ENCODE measurements at regions not wholly inside any gene's neighbourhood (a gene's known extent, or its start where the extent isn't known, plus 50 kb on each side); places are given as distances from the start of the nearest gene placed in this dataset.

DNA sequence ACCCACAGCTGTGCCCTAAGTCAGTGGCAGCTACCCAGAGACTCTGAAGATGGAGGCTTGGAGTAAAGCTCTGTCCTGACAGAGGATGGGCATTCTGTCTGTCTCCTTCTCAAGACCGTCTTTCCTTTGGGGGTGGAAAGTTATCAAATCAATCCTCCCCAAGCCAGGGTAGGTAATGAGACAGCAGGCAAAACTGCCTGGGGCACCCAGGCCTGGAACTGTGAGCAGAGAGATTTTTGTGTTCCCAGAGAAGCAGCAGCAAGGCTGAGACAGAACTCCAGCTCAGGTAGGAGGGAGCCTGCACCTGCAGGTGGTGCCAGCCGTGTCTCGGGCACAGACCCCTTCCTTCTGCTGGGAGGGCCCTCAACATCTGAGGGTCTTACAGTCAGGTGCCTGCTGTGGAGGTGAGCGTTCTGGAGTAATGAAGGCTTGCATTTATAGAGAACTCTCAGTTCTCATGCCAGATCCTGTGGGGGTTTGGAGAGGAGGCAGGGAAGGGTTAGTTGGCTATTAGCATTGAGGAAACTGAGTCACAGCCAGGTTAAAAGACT is 95.6 kb downstream of the RIPK4 start:
- DNase-seq, result no peak

DNA sequence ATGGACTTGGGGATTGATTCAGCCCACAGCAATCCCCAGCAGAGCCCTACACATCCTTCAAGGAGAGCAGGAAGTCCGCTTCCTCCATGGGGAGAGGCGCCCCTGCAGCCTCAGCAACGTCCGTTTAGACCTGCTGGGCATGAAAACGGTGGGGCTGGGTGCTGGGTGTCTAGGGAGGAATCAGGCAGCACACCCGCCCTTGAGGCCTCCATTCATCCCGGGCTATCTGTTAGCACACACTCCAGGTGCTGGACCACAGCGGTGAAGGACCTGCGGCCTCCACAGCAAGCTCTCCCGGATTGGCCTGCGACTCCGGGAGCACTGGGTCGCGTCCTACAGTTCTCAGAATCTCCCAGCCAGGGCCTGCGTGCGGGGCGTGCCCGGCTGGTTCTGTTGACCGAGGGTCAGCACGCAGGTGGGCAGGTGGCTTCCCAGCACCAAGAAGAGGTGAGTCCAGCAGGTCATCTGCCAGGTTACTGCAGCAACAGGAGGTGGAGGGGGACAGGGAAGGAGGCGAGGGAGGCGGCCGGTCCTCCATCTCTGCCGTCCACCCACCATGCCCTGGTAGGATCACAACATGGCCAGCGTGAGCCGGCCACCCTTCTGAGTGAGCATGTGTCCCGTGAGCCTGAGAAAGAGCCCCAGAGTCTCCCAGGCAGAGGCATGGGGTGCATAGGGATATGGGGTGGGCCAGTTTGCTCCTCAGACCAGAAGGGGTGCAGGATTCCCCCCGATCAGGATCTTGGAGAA is 96.6 kb downstream of the RIPK4 start:
- DNase-seq, result no peak

- DNase-seq, result no peak
Observed at GRCh38 chr21:41669533-41669830, 97.4 kb downstream of the RIPK4 start.

- no peak for DNase-seq
Observed at GRCh38 chr21:41668686-41669532, 97.9 kb downstream of the RIPK4 start.

DNA sequence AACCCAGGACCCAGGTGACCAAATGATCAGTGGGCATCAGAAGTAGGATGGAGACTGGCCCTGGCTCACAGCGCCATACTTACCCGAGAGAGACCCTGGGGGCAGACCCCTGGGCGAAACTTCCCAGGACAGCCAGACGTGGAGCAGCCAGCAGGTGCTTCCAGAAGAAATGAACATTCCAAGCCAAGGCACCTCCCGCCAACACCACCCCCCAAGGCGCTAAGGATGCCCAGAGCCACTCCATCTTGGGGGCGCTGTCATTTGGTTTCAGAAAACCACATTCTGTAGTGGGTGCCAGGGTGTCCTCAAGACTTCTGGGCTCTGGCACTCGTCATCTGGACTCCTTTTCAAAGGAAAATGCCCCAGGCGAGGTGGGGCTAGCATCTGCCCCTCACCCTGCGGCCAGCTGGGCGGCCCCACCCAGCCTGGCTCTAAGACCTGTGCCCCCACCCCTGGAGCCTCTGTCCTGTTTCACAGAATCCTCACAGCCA is 98.8 kb downstream of the RIPK4 start:
- no peak for DNase-seq

DNA sequence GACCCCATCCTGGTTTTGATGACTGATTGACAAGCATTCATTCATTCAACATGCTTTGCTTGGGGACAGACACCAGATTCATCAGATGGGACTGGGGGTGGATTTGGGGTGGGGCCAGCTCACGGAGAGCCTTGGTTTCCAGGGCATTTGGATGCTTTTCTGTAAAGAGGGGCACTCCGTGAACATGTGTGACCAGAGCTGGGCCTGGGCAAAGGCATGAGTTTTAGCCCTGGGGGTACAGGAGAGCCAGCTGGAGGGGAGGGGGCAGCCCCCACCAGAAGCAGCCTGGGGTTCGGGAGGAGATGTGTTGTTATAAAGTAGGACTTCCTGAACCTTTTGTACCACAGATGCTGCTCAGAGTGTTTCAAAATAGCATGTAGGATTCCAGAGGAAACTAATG is 99.7 kb downstream of the RIPK4 start:
- DNase-seq, result no peak

DNA sequence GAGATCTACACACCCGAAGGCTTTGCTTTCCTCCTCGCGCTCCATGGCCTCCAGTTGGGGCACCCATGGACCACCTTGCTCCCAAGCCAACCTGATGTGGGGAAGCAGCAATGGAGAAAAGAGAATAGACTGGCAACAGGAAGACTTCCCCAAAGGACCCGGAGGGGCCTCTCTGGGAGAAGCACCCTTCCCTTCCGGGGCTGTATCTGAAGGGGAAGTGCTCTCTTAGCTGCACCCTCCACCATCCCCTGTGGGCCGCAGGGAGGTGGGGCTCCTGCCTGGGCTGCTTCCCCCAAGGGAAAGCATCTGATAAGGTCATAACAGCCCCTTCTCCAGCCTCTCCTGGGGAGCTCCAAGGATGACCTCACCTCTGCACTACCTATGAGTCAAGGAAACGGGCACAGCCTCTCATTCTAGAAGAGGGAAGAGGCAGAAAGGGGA is 100.2 kb downstream of the RIPK4 start:
- DNase-seq, result no peak

DNA sequence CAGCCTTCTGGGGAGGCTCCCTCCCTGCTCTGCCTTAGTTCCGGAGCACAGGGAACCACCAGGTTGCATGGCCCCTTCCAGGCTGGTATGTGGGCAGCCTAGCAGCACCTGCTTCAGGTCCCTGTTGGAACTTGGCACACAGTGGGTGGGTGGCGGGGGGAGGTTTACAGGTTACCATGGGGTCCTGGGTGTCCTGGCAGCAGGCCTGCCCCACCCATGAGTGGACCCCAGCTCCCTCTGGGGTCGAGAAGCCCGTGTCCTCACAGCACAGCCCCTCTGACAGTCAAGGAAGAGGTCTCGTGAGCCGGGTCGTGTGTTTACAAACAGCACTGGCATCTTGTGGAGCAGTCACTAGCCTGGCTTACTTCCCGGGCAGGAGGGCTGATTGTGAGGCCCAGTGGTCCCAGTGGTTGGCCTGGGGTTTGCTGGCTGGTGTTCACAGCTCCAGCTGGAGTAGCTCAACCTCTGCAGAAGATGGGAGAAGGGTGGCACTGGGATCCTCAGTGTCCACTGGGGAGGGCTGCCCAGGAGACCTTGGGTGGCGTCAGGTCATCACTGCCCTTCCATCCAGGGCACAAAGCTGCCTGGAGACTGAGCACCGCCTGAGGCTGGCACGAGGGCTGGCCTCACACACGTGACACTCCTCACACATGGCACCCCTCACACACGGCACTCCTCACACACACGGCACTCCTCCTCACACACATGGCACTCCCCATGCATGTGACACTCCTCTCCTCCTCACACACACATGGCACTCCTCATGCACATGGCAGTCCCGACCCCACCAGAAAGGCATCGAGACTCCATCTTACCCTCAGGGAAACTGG is 100.9 kb downstream of the RIPK4 start:
- DNase-seq, result no peak

GRCh38 chr21:41664881-41665765 is 101.7 kb downstream of the RIPK4 start:
- no peak for DNase-seq

GRCh38 chr21:41663805-41664788 is 102.8 kb downstream of the RIPK4 start:
- DNase-seq, result no peak

DNA sequence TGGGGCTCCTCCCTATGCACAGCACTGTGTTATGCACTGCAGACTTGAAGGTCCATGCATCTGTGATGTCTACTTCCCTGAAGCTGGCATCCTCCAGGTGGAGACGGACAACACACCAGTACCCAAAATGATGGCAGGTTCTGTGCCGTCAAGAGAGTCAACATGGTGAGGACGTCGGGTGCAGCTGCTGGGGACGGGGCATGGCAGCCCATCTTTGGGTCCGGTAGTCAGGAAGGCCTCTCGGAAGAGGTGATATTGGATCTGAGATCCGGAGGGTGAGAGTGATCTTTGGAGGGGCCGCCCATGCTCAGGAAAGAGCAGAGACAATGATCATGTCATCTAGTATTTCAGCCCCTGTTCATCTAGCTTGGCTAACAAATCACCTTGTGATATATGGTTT is 104.1 kb downstream of the RIPK4 start:
- DNase-seq, result no peak

GRCh38 chr21:41662161-41662560 is 104.7 kb downstream of the RIPK4 start:
- DNase-seq, result no peak

GRCh38 chr21:41660748-41661147 is 106.1 kb downstream of the RIPK4 start:
- no peak for DNase-seq

- no peak for DNase-seq
Observed at GRCh38 chr21:41659791-41660560, 106.9 kb downstream of the RIPK4 start.

GRCh38 chr21:41656946-41657525 is 109.8 kb downstream of the RIPK4 start:
- DNase-seq, result no peak

- no peak for DNase-seq
Observed at GRCh38 chr21:41655259-41655658, 111.6 kb downstream of the RIPK4 start.

- DNase-seq, result no peak
Observed at GRCh38 chr21:41653954-41654491, 112.8 kb downstream of the RIPK4 start.

- no peak for DNase-seq
Observed at GRCh38 chr21:41653243-41653953, 113.5 kb downstream of the RIPK4 start.
